ENCODE measurements at regions not wholly inside any gene's neighbourhood (a gene's known extent, or its start where the extent isn't known, plus 50 kb on each side); places are given as distances from the start of the nearest gene placed in this dataset.

- TF ChIP-seq, protein P1, sequence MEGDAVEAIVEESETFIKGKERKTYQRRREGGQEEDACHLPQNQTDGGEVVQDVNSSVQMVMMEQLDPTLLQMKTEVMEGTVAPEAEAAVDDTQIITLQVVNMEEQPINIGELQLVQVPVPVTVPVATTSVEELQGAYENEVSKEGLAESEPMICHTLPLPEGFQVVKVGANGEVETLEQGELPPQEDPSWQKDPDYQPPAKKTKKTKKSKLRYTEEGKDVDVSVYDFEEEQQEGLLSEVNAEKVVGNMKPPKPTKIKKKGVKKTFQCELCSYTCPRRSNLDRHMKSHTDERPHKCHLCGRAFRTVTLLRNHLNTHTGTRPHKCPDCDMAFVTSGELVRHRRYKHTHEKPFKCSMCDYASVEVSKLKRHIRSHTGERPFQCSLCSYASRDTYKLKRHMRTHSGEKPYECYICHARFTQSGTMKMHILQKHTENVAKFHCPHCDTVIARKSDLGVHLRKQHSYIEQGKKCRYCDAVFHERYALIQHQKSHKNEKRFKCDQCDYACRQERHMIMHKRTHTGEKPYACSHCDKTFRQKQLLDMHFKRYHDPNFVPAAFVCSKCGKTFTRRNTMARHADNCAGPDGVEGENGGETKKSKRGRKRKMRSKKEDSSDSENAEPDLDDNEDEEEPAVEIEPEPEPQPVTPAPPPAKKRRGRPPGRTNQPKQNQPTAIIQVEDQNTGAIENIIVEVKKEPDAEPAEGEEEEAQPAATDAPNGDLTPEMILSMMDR (IDR thresholded peaks at IDR 0.05; ENCODE audit: low read depth, low read length) = no peak
- no peak for DNase-seq (ENCODE audit: low read depth, low spot score)
- in situ Hi-C loops (cut with HindIII; ENCODE audit: low sequenced_read_pairs) = no loop called here
- H3K4me3 ChIP-seq (ENCODE audit: low read depth, low read length) = no peak overlapping the region
Measured at GRCh38 chr12:46674800-46675199, 151.0 kb downstream of the SLC38A4 start.

GRCh38 chr12:46674129-46674528 is 151.7 kb downstream of the SLC38A4 start:
- TF ChIP-seq, protein P1 (IDR thresholded peaks at IDR 0.05; ENCODE audit: low read depth, low read length) = no peak
- no peak for DNase-seq (ENCODE audit: low read depth, low spot score)
- in situ Hi-C loops (cut with HindIII; ENCODE audit: low sequenced_read_pairs) = no loop called here
- no peak overlapping the region for H3K4me3 ChIP-seq (ENCODE audit: low read depth, low read length)

DNA sequence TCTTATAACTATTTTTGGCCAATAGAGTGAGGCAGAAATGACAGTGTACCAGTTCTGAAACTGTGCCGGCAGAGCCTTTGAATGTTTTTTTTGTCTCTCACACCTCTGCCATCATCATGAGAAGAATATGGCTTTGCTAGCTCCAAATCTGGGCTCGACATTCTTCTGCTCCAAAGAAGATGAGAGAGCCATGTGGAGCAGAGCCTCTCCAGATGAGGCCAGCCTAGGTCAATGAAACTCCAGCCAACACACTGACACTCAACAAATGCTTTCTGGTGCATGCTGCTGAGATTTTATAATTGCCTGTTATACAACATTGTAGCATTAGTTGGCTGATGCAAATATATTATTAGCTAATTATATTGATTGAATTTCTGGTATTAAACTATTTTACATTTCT is 154.7 kb downstream of the SLC38A4 start:
- in situ Hi-C loops (cut with HindIII; ENCODE audit: low sequenced_read_pairs) = no loop called here
- TF ChIP-seq, protein P1 (IDR thresholded peaks at IDR 0.05; ENCODE audit: low read depth, low read length) = no peak
- H3K4me3 ChIP-seq (ENCODE audit: low read depth, low read length) = no peak overlapping the region
- no peak for DNase-seq (ENCODE audit: low read depth, low spot score)

DNA sequence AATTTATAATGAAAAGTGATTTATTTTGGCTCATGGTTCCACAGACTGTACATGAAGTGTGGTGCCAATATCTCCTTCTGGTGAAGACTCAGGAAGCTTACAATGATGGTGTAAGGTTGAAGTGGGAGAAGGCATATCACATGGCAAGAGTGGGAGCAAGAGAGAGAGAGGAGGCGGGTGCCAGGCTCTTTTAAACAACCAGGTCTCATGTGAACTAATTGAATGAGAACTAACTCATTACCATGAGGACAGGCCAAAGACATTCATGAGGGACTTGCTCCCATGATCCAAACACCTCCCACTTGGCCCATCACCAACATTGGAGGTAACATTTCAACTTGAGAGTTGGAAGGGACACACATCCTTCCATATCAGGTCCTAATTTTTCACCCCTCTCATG is 155.2 kb downstream of the SLC38A4 start:
- TF ChIP-seq, protein P1 (IDR thresholded peaks at IDR 0.05; ENCODE audit: low read depth, low read length) = no peak
- no peak overlapping the region for H3K4me3 ChIP-seq (ENCODE audit: low read depth, low read length)
- no peak for DNase-seq (ENCODE audit: low read depth, low spot score)
- in situ Hi-C loops (cut with HindIII; ENCODE audit: low sequenced_read_pairs) = no loop called here

DNA sequence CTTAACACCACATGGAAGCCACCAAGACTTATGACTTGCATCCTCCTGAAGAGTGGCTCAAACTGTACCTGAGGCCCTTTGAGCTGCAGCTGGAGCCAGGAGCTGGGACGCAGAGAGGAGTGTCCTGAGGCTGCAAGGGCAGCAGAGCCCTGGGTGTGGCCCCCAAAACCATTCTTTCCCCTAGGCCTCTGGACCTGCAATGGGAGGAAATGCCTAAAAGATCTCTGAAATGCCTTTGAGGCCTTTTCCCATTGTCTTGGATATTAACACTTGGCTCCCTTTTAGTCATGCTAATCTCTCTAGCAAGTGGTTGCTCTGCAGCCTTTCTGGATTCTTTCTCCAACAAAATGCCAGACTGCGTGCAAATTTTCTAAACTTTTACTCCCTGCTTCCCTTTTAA is 156.1 kb downstream of the SLC38A4 start:
- TF ChIP-seq, protein P1 (IDR thresholded peaks at IDR 0.05; ENCODE audit: low read depth, low read length) = no peak

DNA sequence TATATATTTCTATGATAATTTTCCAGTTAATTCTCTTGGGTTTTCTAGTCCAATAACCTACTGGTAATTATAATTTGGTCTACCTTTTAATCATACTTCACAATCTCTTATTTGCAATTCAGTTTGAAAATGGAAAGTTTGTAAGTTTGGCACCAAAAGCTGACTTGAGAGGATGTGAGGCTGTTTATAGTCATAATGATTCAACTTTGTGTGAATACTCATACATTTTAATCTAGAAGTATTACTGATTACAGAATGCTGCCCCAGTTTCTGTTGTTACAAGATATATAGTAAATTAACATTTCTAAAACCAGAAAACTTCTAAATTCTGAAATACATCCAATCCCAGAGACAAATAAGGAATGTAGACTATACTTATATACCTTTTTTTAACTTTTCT is 158.2 kb downstream of the SLC38A4 start:
- TF ChIP-seq, protein P1 (IDR thresholded peaks at IDR 0.05; ENCODE audit: low read depth, low read length) = no peak
- no peak overlapping the region for H3K4me3 ChIP-seq (ENCODE audit: low read depth, low read length)
- no peak for DNase-seq (ENCODE audit: low read depth, low spot score)
- in situ Hi-C loops (cut with HindIII; ENCODE audit: low sequenced_read_pairs) = no loop called here

More for the DNA sequence above, 156.1 kb downstream of the SLC38A4 start:
- in situ Hi-C loops (cut with HindIII; ENCODE audit: low sequenced_read_pairs) = no loop called here
- H3K4me3 ChIP-seq (ENCODE audit: low read depth, low read length) = no peak overlapping the region
- no peak for DNase-seq (ENCODE audit: low read depth, low spot score)

DNA sequence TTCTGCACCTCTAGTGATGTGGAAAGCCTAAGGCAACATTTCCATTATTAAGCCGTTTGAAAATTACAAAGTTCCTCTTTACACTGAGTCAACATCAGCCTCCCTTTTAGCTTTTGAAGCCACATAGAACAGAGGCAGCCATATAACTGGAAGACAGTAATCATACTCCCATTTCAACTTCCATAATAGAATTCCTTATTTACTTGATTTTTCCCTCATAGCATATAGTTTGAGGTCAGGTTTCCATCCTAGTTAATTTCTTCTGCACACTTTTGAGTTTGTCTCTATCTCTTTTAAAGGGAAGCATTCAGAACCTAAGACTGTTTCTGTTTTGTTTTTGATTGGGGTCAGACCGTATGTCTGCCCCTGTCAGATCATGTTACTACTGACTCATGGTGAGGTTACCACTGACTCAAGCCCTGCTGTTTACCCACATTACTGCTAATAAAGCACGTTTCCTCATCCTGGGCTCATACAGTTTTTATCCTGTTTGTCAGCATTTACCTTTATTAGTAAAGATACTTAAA is 161.0 kb downstream of the SLC38A4 start:
- in situ Hi-C loops (cut with HindIII; ENCODE audit: low sequenced_read_pairs) = no loop called here
- TF ChIP-seq, protein P1 (IDR thresholded peaks at IDR 0.05; ENCODE audit: low read depth, low read length) = no peak
- H3K4me3 ChIP-seq (ENCODE audit: low read depth, low read length) = no peak overlapping the region
- DNase-seq (ENCODE audit: low read depth, low spot score) = peak; percentile 93

Data from astrocyte of the spinal cord (primary cell).